Endothelial cell of umbilical vein (primary cell): ENCODE measurements at regions not wholly inside any gene's neighbourhood (a gene's known extent, or its start where the extent isn't known, plus 50 kb on each side); places are given as distances from the start of the nearest gene placed in this dataset.

Experiments
- BruUV-seq: library from RNA; stranded (reverse); fragments of 400-500 nt; replicated peaks from 2 replicates; lab custom pipeline; 2021; lab: Mats Ljungman, UMichigan
- CTCF ChIA-PET: fragments of 300-600, 350-600 bp; sonication (Branson Sonifier 250); formaldehyde crosslinking; loops from one replicate; lab custom pipeline; 2021; ENCODE audit warnings: antibody characterized with exemption, inconsistent platforms; lab: Charles Lee
- POLR2A ChIA-PET: fragments of 300-600, 350-600 bp; sonication (Branson Sonifier 250); formaldehyde crosslinking; loops from one replicate; lab custom pipeline; 2021; ENCODE audit warnings: antibody characterized with exemption, inconsistent platforms; lab: Charles Lee
- DNase-seq: peaks from one replicate; pipeline ENCODE4 v3.0.0-alpha.2; 2011; ENCODE audit warnings: low read depth, low spot score
- FAIRE-seq: peaks from 2 replicates; lab custom pipeline; 2011; peaks lifted over from hg19 to GRCh38; lab: Jason Lieb, UNC
- H2AFZ ChIP-seq: 2 replicates; pipeline ENCODE4 v1.6.0; 2012; ENCODE audit warnings: low read depth, low read length, control low read depth, inconsistent platforms
- H3K27ac ChIP-seq: 2 replicates; pipeline ENCODE4 v1.5.1; 2011; ENCODE audit warnings: low read depth, mild to moderate bottlenecking, control low read depth, low read length, moderate library complexity; ENCODE audit not compliant: insufficient read depth
- H3K27me3 ChIP-seq, 2 experiments: 2 replicates each; pipeline versions ENCODE4 v1.6.0 to v1.6.1; 2011; ENCODE audit warnings: low read length in 2 of 2, mixed read lengths in 1 of 2; ENCODE audit not compliant: control insufficient read depth in 2 of 2, insufficient read depth in 2 of 2
- H3K36me3 ChIP-seq, 2 experiments: 2 replicates in 1 of 2; 3 replicates in 1 of 2; pipeline ENCODE4 v1.5.1; 2011; ENCODE audit warnings: low read length in 2 of 2, mild to moderate bottlenecking in 1 of 2, moderate library complexity in 1 of 2; ENCODE audit not compliant: control insufficient read depth in 2 of 2, insufficient read depth in 2 of 2; ENCODE audit errors: extremely low read depth in 1 of 2
- H3K4me1 ChIP-seq: 3 replicates; pipeline ENCODE4 v1.5.1; 2011; ENCODE audit warnings: mild to moderate bottlenecking, low read length; ENCODE audit not compliant: control insufficient read depth, insufficient read depth; ENCODE audit errors: extremely low read depth
- H3K4me2 ChIP-seq: 2 replicates; pipeline ENCODE4 v1.6.1; 2011; ENCODE audit warnings: low read length, control low read depth, mixed read lengths; ENCODE audit not compliant: insufficient read depth
- H3K4me3 ChIP-seq, 3 experiments: fragments of 200-600 bp in 1 of 3; sonication (generic), shearing (Covaris generic) in 1 of 3; replicated peaks in 1 of 3; 2 replicates each; pipeline ENCODE4 v1.5.1; 2011 to 2016; ENCODE audit warnings: control low read depth in 3 of 3, low read length in 3 of 3, mild to moderate bottlenecking in 2 of 3, inconsistent platforms in 1 of 3, low read depth in 1 of 3, moderate library complexity in 1 of 3; ENCODE audit not compliant: insufficient read depth in 1 of 3
- H3K79me2 ChIP-seq: 2 replicates; pipeline ENCODE4 v1.6.0; 2012; ENCODE audit warnings: low read length, inconsistent platforms; ENCODE audit not compliant: control insufficient read depth, insufficient read depth
- H3K9ac ChIP-seq: replicated peaks from 2 replicates; pipeline ENCODE3; 2011; ENCODE audit warnings: low read length, control low read depth; ENCODE audit not compliant: insufficient read depth; ENCODE audit errors: extremely low read depth
- H3K9me1 ChIP-seq: replicated peaks from 3 replicates; pipeline ENCODE4 v1.6.0; 2011; ENCODE audit warnings: mild to moderate bottlenecking, low read length; ENCODE audit not compliant: control insufficient read depth, insufficient read depth; ENCODE audit errors: extremely low read depth
- H3K9me3 ChIP-seq: replicated peaks from 2 replicates; pipeline ENCODE4 v1.5.1; 2012; ENCODE audit warnings: low read length, inconsistent platforms; ENCODE audit not compliant: control insufficient read depth, insufficient read depth
- H4K20me1 ChIP-seq: replicated peaks from 2 replicates; pipeline ENCODE3; 2011; ENCODE audit warnings: mild to moderate bottlenecking, low read length; ENCODE audit not compliant: control insufficient read depth, insufficient read depth; ENCODE audit errors: extremely low read depth
- CTCF ChIP-seq, 2 donors: IDR thresholded peaks; 1 replicate in 1 of 2; 2 replicates in 1 of 2; pipeline ENCODE4 v1.5.1; 2011; ENCODE audit warnings: low read length in 2 of 2, mild to moderate bottlenecking in 2 of 2, moderate library complexity in 2 of 2, control low read depth in 1 of 2, inconsistent platforms in 1 of 2, low read depth in 1 of 2; ENCODE audit not compliant: insufficient read depth in 1 of 2; ENCODE audit errors: extremely low read depth in 1 of 2
- EZH2 ChIP-seq: IDR thresholded peaks from 2 replicates; pipeline ENCODE4 v1.6.1; 2012; ENCODE audit warnings: borderline replicate concordance, low read depth, mild to moderate bottlenecking, moderate library complexity, low read length, inconsistent platforms; ENCODE audit not compliant: severe bottlenecking
- FOS ChIP-seq: IDR thresholded peaks from 2 replicates; pipeline ENCODE4 v1.6.1; 2011; ENCODE audit warnings: mild to moderate bottlenecking, low read length, moderate library complexity, borderline replicate concordance; ENCODE audit not compliant: insufficient read depth
- GATA2 ChIP-seq: IDR thresholded peaks from 2 replicates; pipeline ENCODE4 v1.7.0; 2011; ENCODE audit warnings: low read depth, mild to moderate bottlenecking, moderate library complexity, mixed read lengths, low read length; ENCODE audit not compliant: insufficient read length, insufficient read depth
- JUN ChIP-seq: IDR thresholded peaks from 2 replicates; pipeline ENCODE4 v1.6.1; 2011; ENCODE audit warnings: borderline replicate concordance, low read depth; ENCODE audit not compliant: insufficient read length, insufficient read depth
- MAX ChIP-seq: IDR thresholded peaks from 2 replicates; pipeline ENCODE4 v1.6.1; 2011; ENCODE audit not compliant: insufficient read depth, insufficient read length
- MYC ChIP-seq: IDR thresholded peaks from one replicate; pipeline ENCODE4 v1.6.1; 2011; ENCODE audit warnings: mild to moderate bottlenecking, low read depth, low read length
- POLR2A ChIP-seq: IDR thresholded peaks from 2 replicates; pipeline ENCODE4 v1.6.1; 2012; ENCODE audit warnings: low read depth, mild to moderate bottlenecking, control low read depth, low read length
- POLR2AphosphoS5 ChIP-seq: IDR thresholded peaks from 2 replicates; pipeline ENCODE4 v1.6.1; 2012; ENCODE audit warnings: low read depth, mild to moderate bottlenecking, control low read depth, low read length, moderate library complexity; ENCODE audit not compliant: insufficient read depth
- dilution Hi-C: fragments of 300-500 bp; cut with MboI; formaldehyde crosslinking; loops from one replicate; pipeline ENCODE4 v1.15.0; 2019; ENCODE audit warnings: low sequenced_read_pairs; ENCODE audit not compliant: extremely low pct_ligation_motif_present
- intact Hi-C: fragments of 100-400 bp; cut with micrococcal nuclease; formaldehyde crosslinking; loops from one replicate; pipeline ENCODE4 v1.10.0; 2022

GRCh38 chr22:49476176-49476575 is 351.5 kb downstream of the BRD1 start:
- TF ChIP-seq EZH2 (no peak), MYC (no peak), POLR2AphosphoS5 (no peak), POLR2A (no peak), GATA2 (no peak), JUN (no peak), CTCF (IDR thresholded peaks at IDR 0.05; ENCODE audit: extremely low read depth in 1 of 2, insufficient read depth in 1 of 2, low read depth in 1 of 2, low read length in 2 of 2) (no peak), FOS (no peak), MAX (no peak)

More at GRCh38 chr22:49476176-49476575, 351.5 kb downstream of the BRD1 start:
- H4K20me1 ChIP-seq: no peaks in the 10 kb centered on the region
- no peak overlapping the region for H3K27ac ChIP-seq
- no peak overlapping the region for H3K4me3 ChIP-seq
- BruUV-seq: no TSS peak
- H3K27me3 ChIP-seq: no peaks in the 10 kb centered on the region
- CTCF ChIA-PET: no interaction called here
- dilution Hi-C loops (no loop called here), intact Hi-C loops (no loop called here)
- peaks cover 2% of the 10 kb centered on the region for H3K9me3 ChIP-seq
- H2AFZ ChIP-seq: no peak overlapping the region
- H3K9ac ChIP-seq: no peak overlapping the region
- no peaks in the 10 kb centered on the region for H3K4me1 ChIP-seq
- H3K36me3 ChIP-seq: no peaks in the 10 kb centered on the region
- DNase-seq: no peak
- POLR2A ChIA-PET: no interaction called here
- no peak for FAIRE-seq
- no peak overlapping the region for H3K4me2 ChIP-seq
- H3K79me2 ChIP-seq: no peaks in the 10 kb centered on the region
- H3K9me1 ChIP-seq: no peaks in the 10 kb centered on the region
